K562 (cell line): ENCODE measurements at regions not wholly inside any gene's neighbourhood (a gene's known extent, or its start where the extent isn't known, plus 50 kb on each side); places are given as distances from the start of the nearest gene placed in this dataset.

ENCODE experiments used
- ATAC-seq: fragments of 200-7000 bp; cut with Tn5 transposase; 3 replicates; pipeline ENCODE4 v1.9.1; 2020; ENCODE audit warnings: moderate library complexity
- BruUV-seq: library from RNA; stranded (reverse); fragments of 400-500 nt; replicated peaks from 2 replicates; lab custom pipeline; 2021; lab: Mats Ljungman, UMichigan
- CTCF ChIA-PET: fragments of 300-600 bp; formaldehyde crosslinking; extraction: SDS; loops from one replicate; lab custom pipeline; 2021; ENCODE audit warnings: low intra/inter-chr PET ratio; lab: Yijun Ruan, JAX
- POLR2A ChIA-PET: fragments of 300-600, 350-650 bp; sonication (Branson Sonifier 250); formaldehyde crosslinking; extraction: SDS; loops from one replicate; lab custom pipeline; 2021; ENCODE audit warnings: antibody characterized with exemption, inconsistent platforms; lab: Yijun Ruan, JAX
- DNase-seq, 4 experiments: peaks; one replicate each; pipeline versions ENCODE4 v3.0.0 to v3.0.0-alpha.2; 2011 to 2018; ENCODE audit warnings: low spot score in 3 of 4, mixed read lengths in 3 of 4; ENCODE audit errors: extremely low read depth in 1 of 4
- FAIRE-seq: peaks from 2 replicates; lab custom pipeline; 2011; peaks lifted over from hg19 to GRCh38; lab: Jason Lieb, UNC
- H2AFZ ChIP-seq: 2 replicates; pipeline ENCODE4 v1.6.0; 2011; ENCODE audit warnings: low read depth, low read length, control low read depth, inconsistent platforms
- H3K27ac ChIP-seq: fragments of 200-600 bp; 3 replicates; pipeline ENCODE4 v1.8.0; 2011; ENCODE audit warnings: low read depth, mild to moderate bottlenecking, control low read depth, inconsistent platforms, low read length, moderate library complexity, mixed read lengths; ENCODE audit errors: extremely low read depth
- H3K27me3 ChIP-seq, 2 experiments: fragments of 300-600 bp in 1 of 2; 2 replicates in 1 of 2; 3 replicates in 1 of 2; pipeline versions ENCODE4 v1.6.0 to v1.8.0; 2011; ENCODE audit warnings: inconsistent platforms in 2 of 2, low read length in 2 of 2, mild to moderate bottlenecking in 1 of 2, mixed read lengths in 1 of 2, moderate library complexity in 1 of 2; ENCODE audit not compliant: control insufficient read depth in 2 of 2, insufficient read depth in 2 of 2
- H3K36me3 ChIP-seq: fragments of 300-600 bp; 3 replicates; pipeline ENCODE4 v1.8.0; 2011; ENCODE audit warnings: mild to moderate bottlenecking, low read length, inconsistent platforms; ENCODE audit not compliant: control insufficient read depth, insufficient read depth
- H3K4me1 ChIP-seq, 2 experiments: fragments of 200-600 bp in 1 of 2; replicated peaks in 1 of 2; 2 replicates in 1 of 2; 3 replicates in 1 of 2; pipeline versions ENCODE4 v1.5.1 to v1.8.0; 2011; ENCODE audit warnings: inconsistent platforms in 2 of 2, low read length in 2 of 2, mild to moderate bottlenecking in 1 of 2, mixed read lengths in 1 of 2, moderate library complexity in 1 of 2; ENCODE audit not compliant: control insufficient read depth in 2 of 2, insufficient read depth in 2 of 2
- H3K4me2 ChIP-seq: 2 replicates; pipeline ENCODE4 v1.6.1; 2011; ENCODE audit warnings: low read length, control low read depth, inconsistent platforms, mixed read lengths; ENCODE audit not compliant: insufficient read depth
- H3K4me3 ChIP-seq: fragments of 200-600 bp; sonication (generic), shearing (Covaris generic); 2 replicates; pipeline ENCODE4 v1.5.1; 2016; ENCODE audit warnings: control low read depth, inconsistent platforms
- H3K79me2 ChIP-seq: fragments of 200-600 bp; 3 replicates; pipeline ENCODE4 v1.8.0; 2011; ENCODE audit warnings: low read length, inconsistent platforms; ENCODE audit not compliant: control insufficient read depth, insufficient read depth
- H3K9ac ChIP-seq, 2 experiments: 2 replicates each; pipeline versions ENCODE4 v1.6.0 to v1.6.1; 2011; ENCODE audit warnings: low read depth in 2 of 2, low read length in 2 of 2, control low read depth in 1 of 2, inconsistent platforms in 1 of 2, mild to moderate bottlenecking in 1 of 2, mixed read lengths in 1 of 2; ENCODE audit not compliant: insufficient read depth in 1 of 2
- H3K9me1 ChIP-seq: one replicate; pipeline ENCODE4 v1.6.0; 2011; ENCODE audit warnings: inconsistent platforms, mild to moderate bottlenecking, low read length, moderate library complexity; ENCODE audit not compliant: control insufficient read depth, insufficient read depth
- H3K9me3 ChIP-seq: replicated peaks from 2 replicates; pipeline ENCODE4 v1.5.1; 2011; ENCODE audit warnings: low read depth, low read length, inconsistent platforms; ENCODE audit not compliant: control insufficient read depth, insufficient read depth
- H4K20me1 ChIP-seq: replicated peaks from 2 replicates; pipeline ENCODE4 v1.6.1; 2011; ENCODE audit warnings: low read length, inconsistent platforms, mixed read lengths; ENCODE audit not compliant: control insufficient read depth, insufficient read depth
- CBFA2T2 ChIP-seq: fragments of 450-650 bp; conservative IDR thresholded peaks from 2 replicates; pipeline ENCODE4 v1.6.1; 2017; ENCODE audit warnings: mild to moderate bottlenecking
- CCAR2 ChIP-seq: fragments of 200-400 bp; formaldehyde crosslinking; IDR thresholded peaks from 2 replicates; pipeline ENCODE4 v1.6.1; 2017; ENCODE audit warnings: mild to moderate bottlenecking, low read depth, low read length
- FOXM1 ChIP-seq, 2 experiments: fragments of 450-650 bp in 1 of 2; sonication (generic) in 1 of 2; formaldehyde crosslinking in 1 of 2; IDR thresholded peaks; 2 replicates each; pipeline versions ENCODE4 v1.6.1 to v1.9.0; 2017 to 2022; ENCODE audit warnings: low read depth in 2 of 2, mild to moderate bottlenecking in 2 of 2, missing genetic modification reagents in 1 of 2, moderate library complexity in 1 of 2
- IRF1 ChIP-seq: sonication (generic); formaldehyde crosslinking; IDR thresholded peaks from 2 replicates; pipeline ENCODE4 v1.8.0; 2022; ENCODE audit warnings: missing genetic modification reagents, mild to moderate bottlenecking, borderline replicate concordance
- KAT8 ChIP-seq: fragments of 450-650 bp; IDR thresholded peaks from 2 replicates; pipeline ENCODE4 v1.6.1; 2016; ENCODE audit warnings: low read depth, mild to moderate bottlenecking
- MEF2A ChIP-seq: IDR thresholded peaks from 2 replicates; pipeline ENCODE4 v1.6.1; 2011; ENCODE audit warnings: low read depth, mild to moderate bottlenecking, low read length, moderate library complexity; ENCODE audit not compliant: control insufficient read depth
- NFXL1 ChIP-seq: fragments of 450-650 bp; formaldehyde crosslinking; IDR thresholded peaks from 2 replicates; pipeline ENCODE4 v1.4.0; 2021; ENCODE audit warnings: mild to moderate bottlenecking
- NONO ChIP-seq, 2 experiments: fragments of 200-400 bp in 1 of 2; fragments of 450-650 bp in 1 of 2; formaldehyde crosslinking in 1 of 2; IDR thresholded peaks; 2 replicates each; pipeline ENCODE4 v1.6.1; 2017; ENCODE audit warnings: low read depth in 2 of 2, mild to moderate bottlenecking in 2 of 2, moderate library complexity in 2 of 2, low read length in 1 of 2
- NRF1 ChIP-seq, 2 experiments: fragments of 450-650 bp; IDR thresholded peaks in 1 of 2; conservative IDR thresholded peaks in 1 of 2; 2 replicates each; pipeline ENCODE4 v1.6.1; 2014; ENCODE audit warnings: mild to moderate bottlenecking in 2 of 2
- ZNF584 ChIP-seq: fragments of 200-800 bp; sonication (Bioruptor generic); IDR thresholded peaks from 2 replicates; pipeline ENCODE4 v1.6.1; 2016; ENCODE audit warnings: low read depth, mild to moderate bottlenecking, missing genetic modification characterization, missing compliant biosample characterization
- ZNF77 ChIP-seq: fragments of 250-450 bp; sonication (Bioruptor Pico); IDR thresholded peaks from 2 replicates; pipeline ENCODE4 v1.5.0; 2020
- ZNF79 ChIP-seq: fragments of 250-450 bp; sonication (Bioruptor Pico); IDR thresholded peaks from 2 replicates; pipeline ENCODE4 v1.4.0; 2020; ENCODE audit warnings: low read depth, mild to moderate bottlenecking, moderate library complexity
- WGBS: fragments of 100-300 bp; shearing (Covaris generic); methylation state at CpG from one replicate; pipeline ENCODE4 v1.1.6; 2016; ENCODE audit warnings: low coverage, mixed read lengths; ENCODE audit not compliant: insufficient coverage; ENCODE audit errors: missing lambda C conversion rate; 5-methylcytosine and 5-hydroxymethylcytosine counted together
- in situ Hi-C: fragments of 300-500 bp; cut with MboI; formaldehyde crosslinking; loops from 4 replicates; pipeline ENCODE4 v1.15.0; 2018; ENCODE audit warnings: inconsistent platforms, mixed read lengths
- intact Hi-C: fragments of 100-400 bp; cut with micrococcal nuclease; formaldehyde crosslinking; loops from 2 replicates; pipeline ENCODE4 v1.14.2; 2022
- TF ChIP-seq, protein P1 (sequence below): fragments of 250-450 bp; sonication (Bioruptor Pico); IDR thresholded peaks from 2 replicates; pipeline ENCODE4 v1.8.0; 2022; ENCODE audit warnings: moderate library complexity, mild to moderate bottlenecking, inconsistent platforms
- TF ChIP-seq, protein P2 (sequence below): fragments of 250-450 bp; sonication (Bioruptor Pico); IDR thresholded peaks from 2 replicates; pipeline ENCODE4 v1.4.0; 2020

DNA sequence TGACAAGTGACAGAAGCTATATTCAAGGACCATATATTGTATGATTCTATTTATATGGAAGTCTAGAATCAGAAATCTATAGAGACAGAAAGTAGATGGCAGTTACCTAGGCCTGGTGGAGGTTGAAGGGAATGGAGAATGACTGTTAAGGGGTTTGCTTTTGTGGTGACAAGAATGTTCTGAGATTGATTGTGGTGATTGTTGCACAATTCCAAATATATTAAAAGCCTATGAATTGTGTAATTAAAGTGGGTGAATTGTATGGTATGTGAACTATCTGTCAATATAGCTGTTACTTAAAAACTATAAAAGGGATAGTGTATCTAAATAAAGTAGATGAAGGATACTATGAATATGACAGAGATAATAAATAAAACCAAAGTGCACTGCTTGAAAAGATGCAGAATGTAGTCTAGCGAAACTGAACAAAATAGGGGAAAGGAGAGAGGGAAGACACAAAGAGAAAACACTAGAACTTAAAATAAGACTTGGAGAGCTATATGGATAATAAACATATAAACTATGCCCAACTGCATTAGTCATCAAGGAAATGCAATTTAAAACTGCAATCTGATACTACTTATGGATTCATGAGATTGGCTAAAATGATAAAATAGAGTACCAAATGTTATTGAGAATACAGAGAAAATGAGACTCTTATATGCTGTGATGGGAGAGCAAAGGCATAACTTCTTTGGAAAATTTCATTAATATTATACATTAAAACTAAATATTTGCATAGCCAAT lies 82.1 kb upstream of the BANK1 start:
- H3K79me2 ChIP-seq, result no peaks in the 10 kb centered on the region
- ChIA-PET POLR2A (no interaction called here), CTCF (no interaction called here)
- no peaks in the 10 kb centered on the region for H3K27me3 ChIP-seq
- no peak for FAIRE-seq
- H3K27ac ChIP-seq, result no peak overlapping the region
- no peak overlapping the region for H3K9ac ChIP-seq
- no peaks in the 10 kb centered on the region for H3K36me3 ChIP-seq
- no peaks in the 10 kb centered on the region for H3K4me1 ChIP-seq
- no peaks in the 10 kb centered on the region for H4K20me1 ChIP-seq
- H3K4me3 ChIP-seq, result no peak overlapping the region
- no peak overlapping the region for H3K4me2 ChIP-seq
- no TSS peak for BruUV-seq
- in situ Hi-C loops, result no loop called here
- intact Hi-C loops, result no loop called here
- H3K9me3 ChIP-seq, result no peaks in the 10 kb centered on the region
- no peaks in the 10 kb centered on the region for H3K9me1 ChIP-seq
- H2AFZ ChIP-seq, result no peak overlapping the region
- no peak for DNase-seq
- no peak for TF ChIP-seq MEF2A
- TF ChIP-seq NRF1 (conservative IDR thresholded peaks at IDR 0.05 in 1 of 2, IDR thresholded peaks at IDR 0.05 in 1 of 2), result no peak
- no peak for TF ChIP-seq ZNF77 (CRISPR knock-in tag)
- no peak for TF ChIP-seq NFXL1 (CRISPR knock-in tag)
- TF ChIP-seq ZNF79 (CRISPR knock-in tag), result no peak
- no peak for TF ChIP-seq ZNF584
- TF ChIP-seq IRF1 (CRISPR knock-in tag), result no peak
- no peak for TF ChIP-seq CCAR2
- no peak for TF ChIP-seq NONO (IDR thresholded peaks at IDR 0.05; ENCODE audit: low read depth in 2 of 2, low read length in 1 of 2)
- TF ChIP-seq CBFA2T2, result no peak
- TF ChIP-seq, protein P1, sequence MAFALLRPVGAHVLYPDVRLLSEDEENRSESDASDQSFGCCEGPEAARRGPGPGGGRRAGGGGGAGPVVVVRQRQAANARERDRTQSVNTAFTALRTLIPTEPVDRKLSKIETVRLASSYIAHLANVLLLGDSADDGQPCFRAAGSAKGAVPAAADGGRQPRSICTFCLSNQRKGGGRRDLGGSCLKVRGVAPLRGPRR, result no peak
- TF ChIP-seq FOXM1 (IDR thresholded peaks at IDR 0.05; ENCODE audit: low read depth), result no peak
- TF ChIP-seq FOXM1 (CRISPR knock-in tag; IDR thresholded peaks at IDR 0.05; ENCODE audit: low read depth), result no peak
- TF ChIP-seq KAT8, result no peak
- TF ChIP-seq, protein P2, sequence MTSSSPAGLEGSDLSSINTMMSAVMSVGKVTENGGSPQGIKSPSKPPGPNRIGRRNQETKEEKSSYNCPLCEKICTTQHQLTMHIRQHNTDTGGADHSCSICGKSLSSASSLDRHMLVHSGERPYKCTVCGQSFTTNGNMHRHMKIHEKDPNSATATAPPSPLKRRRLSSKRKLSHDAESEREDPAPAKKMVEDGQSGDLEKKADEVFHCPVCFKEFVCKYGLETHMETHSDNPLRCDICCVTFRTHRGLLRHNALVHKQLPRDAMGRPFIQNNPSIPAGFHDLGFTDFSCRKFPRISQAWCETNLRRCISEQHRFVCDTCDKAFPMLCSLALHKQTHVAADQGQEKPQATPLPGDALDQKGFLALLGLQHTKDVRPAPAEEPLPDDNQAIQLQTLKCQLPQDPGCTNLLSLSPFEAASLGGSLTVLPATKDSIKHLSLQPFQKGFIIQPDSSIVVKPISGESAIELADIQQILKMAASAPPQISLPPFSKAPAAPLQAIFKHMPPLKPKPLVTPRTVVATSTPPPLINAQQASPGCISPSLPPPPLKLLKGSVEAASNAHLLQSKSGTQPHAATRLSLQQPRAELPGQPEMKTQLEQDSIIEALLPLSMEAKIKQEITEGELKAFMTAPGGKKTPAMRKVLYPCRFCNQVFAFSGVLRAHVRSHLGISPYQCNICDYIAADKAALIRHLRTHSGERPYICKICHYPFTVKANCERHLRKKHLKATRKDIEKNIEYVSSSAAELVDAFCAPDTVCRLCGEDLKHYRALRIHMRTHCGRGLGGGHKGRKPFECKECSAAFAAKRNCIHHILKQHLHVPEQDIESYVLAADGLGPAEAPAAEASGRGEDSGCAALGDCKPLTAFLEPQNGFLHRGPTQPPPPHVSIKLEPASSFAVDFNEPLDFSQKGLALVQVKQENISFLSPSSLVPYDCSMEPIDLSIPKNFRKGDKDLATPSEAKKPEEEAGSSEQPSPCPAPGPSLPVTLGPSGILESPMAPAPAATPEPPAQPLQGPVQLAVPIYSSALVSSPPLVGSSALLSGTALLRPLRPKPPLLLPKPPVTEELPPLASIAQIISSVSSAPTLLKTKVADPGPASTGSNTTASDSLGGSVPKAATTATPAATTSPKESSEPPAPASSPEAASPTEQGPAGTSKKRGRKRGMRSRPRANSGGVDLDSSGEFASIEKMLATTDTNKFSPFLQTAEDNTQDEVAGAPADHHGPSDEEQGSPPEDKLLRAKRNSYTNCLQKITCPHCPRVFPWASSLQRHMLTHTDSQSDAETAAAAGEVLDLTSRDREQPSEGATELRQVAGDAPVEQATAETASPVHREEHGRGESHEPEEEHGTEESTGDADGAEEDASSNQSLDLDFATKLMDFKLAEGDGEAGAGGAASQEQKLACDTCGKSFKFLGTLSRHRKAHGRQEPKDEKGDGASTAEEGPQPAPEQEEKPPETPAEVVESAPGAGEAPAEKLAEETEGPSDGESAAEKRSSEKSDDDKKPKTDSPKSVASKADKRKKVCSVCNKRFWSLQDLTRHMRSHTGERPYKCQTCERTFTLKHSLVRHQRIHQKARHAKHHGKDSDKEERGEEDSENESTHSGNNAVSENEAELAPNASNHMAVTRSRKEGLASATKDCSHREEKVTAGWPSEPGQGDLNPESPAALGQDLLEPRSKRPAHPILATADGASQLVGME (CRISPR knock-in tag), result no peak
- no peak for ATAC-seq
- 0% methylated on average over 1 of the region's 1 CpG for WGBS
